ENCODE measurements at regions not wholly inside any gene's neighbourhood (a gene's known extent, or its start where the extent isn't known, plus 50 kb on each side); places are given as distances from the start of the nearest gene placed in this dataset. TPM values are rescaled to one million over a fixed set of nuclear protein-coding genes. Genes with fewer than 3 reads are reported as not detected.

DNA sequence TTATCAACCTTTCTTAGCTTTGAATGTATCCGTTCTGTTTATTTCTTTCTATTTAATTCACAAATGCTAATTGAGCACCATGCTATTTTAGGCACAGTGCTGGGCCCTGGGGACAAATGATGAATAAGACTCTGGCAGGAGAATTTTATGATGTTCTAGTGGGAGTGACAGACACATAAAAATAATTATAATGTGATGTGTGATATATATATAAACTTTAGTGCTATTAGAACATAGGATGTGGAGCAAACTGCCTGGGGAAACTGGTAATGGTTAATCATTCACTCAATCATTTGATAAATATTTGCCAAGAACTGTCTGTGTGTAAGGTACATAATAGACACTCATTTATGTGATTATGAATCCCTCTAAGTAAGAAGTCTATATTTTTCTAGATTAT lies 50.7 kb upstream of the FRY start:
- H2AK9ac ChIP-seq (replicated peaks; ENCODE audit: low read depth, low read length, poor library complexity), result no peak overlapping the region
- no peaks in the 10 kb centered on the region for H3K9me3 ChIP-seq (ENCODE audit: control insufficient read depth, insufficient read depth, low read length)
- H3K23ac ChIP-seq (ENCODE audit: low read depth, low read length), result no peak overlapping the region
- WGBS, 2 experiments (ENCODE audit: extremely low coverage in 2 of 2, insufficient read length in 1 of 2), result no CpG with 5 or more reads among the region's 1 CpG
- no peak overlapping the region for H2AK5ac ChIP-seq (ENCODE audit: low read depth, low read length)
- no peak overlapping the region for H2AFZ ChIP-seq (replicated peaks; ENCODE audit: low read length, poor library complexity)
- no peaks in the 10 kb centered on the region for H3K4me1 ChIP-seq (ENCODE audit: control insufficient read depth, insufficient read depth, low read length)
- in situ Hi-C loops (cut with MboI; ENCODE audit: low sequenced_read_pairs), result no loop called here
- no peak overlapping the region for H3K4ac ChIP-seq (ENCODE audit: low read depth, low read length)
- no peak overlapping the region for H3K56ac ChIP-seq (ENCODE audit: extremely low read depth, insufficient read depth, low read length)
- H3K27ac ChIP-seq (ENCODE audit: insufficient read depth, low read length), result no peak overlapping the region
- POLR2A ChIA-PET (ENCODE audit: unreplicated experiment), result no interaction called here
- no peak overlapping the region for H3K14ac ChIP-seq (replicated peaks; ENCODE audit: low read depth, low read length)
- no peak overlapping the region for H3K4me2 ChIP-seq (ENCODE audit: low read depth, low read length)
- no peak for ATAC-seq (ENCODE audit: low read depth)
- H2BK5ac ChIP-seq (ENCODE audit: low read depth, low read length, poor library complexity, severe bottlenecking), result no peak overlapping the region
- H3K79me1 ChIP-seq (ENCODE audit: low read depth in 1 of 2, low read length in 2 of 2), result no peaks in the 10 kb centered on the region
- no peak overlapping the region for H3K9ac ChIP-seq (ENCODE audit: low read depth, low read length)
- H4K8ac ChIP-seq (ENCODE audit: low read depth in 2 of 2, low read length in 2 of 2), result no peak overlapping the region
- no peaks in the 10 kb centered on the region for H3K27me3 ChIP-seq (ENCODE audit: control insufficient read depth, insufficient read depth, low read length)
- H3K36me3 ChIP-seq (ENCODE audit: control insufficient read depth, insufficient read depth, low read length), result no peaks in the 10 kb centered on the region
- intact Hi-C loops (cut with micrococcal nuclease), result no loop called here
- no peak overlapping the region for H4K5ac ChIP-seq (ENCODE audit: low read depth, low read length)
- no peak for DNase-seq
- H3K18ac ChIP-seq (ENCODE audit: low read depth, low read length), result no peak overlapping the region
- dilution Hi-C loops (cut with HindIII; ENCODE audit: low sequenced_read_pairs, unreplicated experiment), result no loop called here
- no TSS peak for BruUV-seq (replicated peaks)
- no peak overlapping the region for H3K4me3 ChIP-seq (ENCODE audit: insufficient read depth, low read depth, low read length)
- no peak overlapping the region for H4K91ac ChIP-seq (ENCODE audit: insufficient read depth, low read depth, low read length)
- no peak overlapping the region for H2BK15ac ChIP-seq (ENCODE audit: low read depth, low read length)
- TF ChIP-seq, protein P1, sequence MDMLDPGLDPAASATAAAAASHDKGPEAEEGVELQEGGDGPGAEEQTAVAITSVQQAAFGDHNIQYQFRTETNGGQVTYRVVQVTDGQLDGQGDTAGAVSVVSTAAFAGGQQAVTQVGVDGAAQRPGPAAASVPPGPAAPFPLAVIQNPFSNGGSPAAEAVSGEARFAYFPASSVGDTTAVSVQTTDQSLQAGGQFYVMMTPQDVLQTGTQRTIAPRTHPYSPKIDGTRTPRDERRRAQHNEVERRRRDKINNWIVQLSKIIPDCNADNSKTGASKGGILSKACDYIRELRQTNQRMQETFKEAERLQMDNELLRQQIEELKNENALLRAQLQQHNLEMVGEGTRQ (IDR thresholded peaks at IDR 0.05; ENCODE audit: low read depth, low read length), result no peak
- TF ChIP-seq CEBPB (IDR thresholded peaks at IDR 0.05; ENCODE audit: low read depth, low read length) (no peak), MAZ (IDR thresholded peaks at IDR 0.05; ENCODE audit: borderline replicate concordance, low read depth, low read length) (no peak), RFX5 (IDR thresholded peaks at IDR 0.05; ENCODE audit: low read depth, low read length) (no peak), NFE2L2 (IDR thresholded peaks at IDR 0.05; ENCODE audit: low read depth, low read length) (no peak), FOS (IDR thresholded peaks at IDR 0.05; ENCODE audit: low read depth, low read length) (no peak), BHLHE40 (IDR thresholded peaks at IDR 0.05; ENCODE audit: low read depth, low read length) (no peak), RCOR1 (IDR thresholded peaks at IDR 0.05; ENCODE audit: insufficient replicate concordance, low read length) (no peak), SMC3 (IDR thresholded peaks at IDR 0.05; ENCODE audit: low read depth, low read length) (no peak), POLR2A (IDR thresholded peaks at IDR 0.05; ENCODE audit: low read depth, low read length) (no peak), MXI1 (IDR thresholded peaks at IDR 0.05; ENCODE audit: borderline replicate concordance, low read depth, low read length) (no peak)
- CTCF ChIA-PET, result no interaction called here
- no peaks in the 10 kb centered on the region for H4K20me1 ChIP-seq (ENCODE audit: insufficient read depth, low read length)
- H2BK120ac ChIP-seq (ENCODE audit: low read depth, low read length), result no peak overlapping the region
- H3K9me1 ChIP-seq (ENCODE audit: insufficient read depth, low read length), result peaks cover 6% of the 10 kb centered on the region; the same call in 1 of the 2 replicates
- H2BK20ac ChIP-seq (ENCODE audit: low read depth, low read length), result no peak overlapping the region

Small RNA genes lying in the stretch of these regions (microRNA-seq; reads per million reads assigned to microRNA genes)
- gene RF00017 (ENCODE audit: insufficient read depth, insufficient read length), result not detected

Small RNA genes lying in the stretch of these regions (small RNA-seq; reads per million reads assigned to genes)
- 0 reads per million in 5 experiments for gene RF00017
